ENCODE measurements at regions not wholly inside any gene's neighbourhood (a gene's known extent, or its start where the extent isn't known, plus 50 kb on each side); places are given as distances from the start of the nearest gene placed in this dataset.

- Histone ChIP-seq H3K27me3 (ENCODE audit: insufficient read depth, low read length) (no peaks in the 10 kb centered on the region), H3K9me2 (ENCODE audit: insufficient read depth) (no peaks in the 10 kb centered on the region), H2AFZ (ENCODE audit: low read depth, low read length, poor library complexity, severe bottlenecking) (no peak overlapping the region), H4K20me1 (ENCODE audit: insufficient read depth) (no peaks in the 10 kb centered on the region), H3K4me2 (ENCODE audit: low read length) (no peak overlapping the region), H3K27ac (ENCODE audit: low read depth, low read length) (no peak overlapping the region), H3K4me3 (replicated peaks in 1 of 2; ENCODE audit: low read depth in 1 of 2, low read length in 2 of 2) (no peak overlapping the region), H3K4me1 (ENCODE audit: control insufficient read depth in 1 of 2, insufficient read depth in 2 of 2, low read length in 2 of 2) (no peaks in the 10 kb centered on the region), H3K36me3 (ENCODE audit: control insufficient read depth in 1 of 2, insufficient read depth in 2 of 2, low read length in 2 of 2) (no peaks in the 10 kb centered on the region), H3K9ac (ENCODE audit: low read length) (no peak overlapping the region), H3K9me3 (ENCODE audit: control insufficient read depth in 1 of 2, insufficient read depth in 1 of 2, low read depth in 1 of 2, low read length in 2 of 2) (no peaks in the 10 kb centered on the region), H3K79me2 (ENCODE audit: insufficient read depth, low read length) (no peaks in the 10 kb centered on the region)
- no TSS peak for BruUV-seq (replicated peaks)
- CTCF ChIA-PET = no interaction called here
- DNase-seq (ENCODE audit: low read depth, low spot score) (no peak), ATAC-seq (no peak)
- intact Hi-C loops (cut with micrococcal nuclease) = no loop called here
- POLR2A ChIA-PET = no interaction called here
- no peak for TF ChIP-seq MAX (IDR thresholded peaks at IDR 0.05)
- TF ChIP-seq ZBTB33 (IDR thresholded peaks at IDR 0.05; ENCODE audit: extremely low read depth, insufficient replicate concordance, low read length) = no peak
- TF ChIP-seq, protein P1, sequence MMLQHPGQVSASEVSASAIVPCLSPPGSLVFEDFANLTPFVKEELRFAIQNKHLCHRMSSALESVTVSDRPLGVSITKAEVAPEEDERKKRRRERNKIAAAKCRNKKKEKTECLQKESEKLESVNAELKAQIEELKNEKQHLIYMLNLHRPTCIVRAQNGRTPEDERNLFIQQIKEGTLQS (IDR thresholded peaks at IDR 0.05) = no peak
- no peak for TF ChIP-seq RAD21 (IDR thresholded peaks at IDR 0.05; ENCODE audit: low read depth)
- no peak for TF ChIP-seq EGR1 (IDR thresholded peaks at IDR 0.05; ENCODE audit: low read depth)
- no peak for TF ChIP-seq SIN3A (IDR thresholded peaks at IDR 0.05; ENCODE audit: low read depth)
- TF ChIP-seq CEBPB (IDR thresholded peaks at IDR 0.05; ENCODE audit: low read depth) = no peak
- no peak for TF ChIP-seq ZFX (IDR thresholded peaks at IDR 0.05)
- TF ChIP-seq, protein P2, sequence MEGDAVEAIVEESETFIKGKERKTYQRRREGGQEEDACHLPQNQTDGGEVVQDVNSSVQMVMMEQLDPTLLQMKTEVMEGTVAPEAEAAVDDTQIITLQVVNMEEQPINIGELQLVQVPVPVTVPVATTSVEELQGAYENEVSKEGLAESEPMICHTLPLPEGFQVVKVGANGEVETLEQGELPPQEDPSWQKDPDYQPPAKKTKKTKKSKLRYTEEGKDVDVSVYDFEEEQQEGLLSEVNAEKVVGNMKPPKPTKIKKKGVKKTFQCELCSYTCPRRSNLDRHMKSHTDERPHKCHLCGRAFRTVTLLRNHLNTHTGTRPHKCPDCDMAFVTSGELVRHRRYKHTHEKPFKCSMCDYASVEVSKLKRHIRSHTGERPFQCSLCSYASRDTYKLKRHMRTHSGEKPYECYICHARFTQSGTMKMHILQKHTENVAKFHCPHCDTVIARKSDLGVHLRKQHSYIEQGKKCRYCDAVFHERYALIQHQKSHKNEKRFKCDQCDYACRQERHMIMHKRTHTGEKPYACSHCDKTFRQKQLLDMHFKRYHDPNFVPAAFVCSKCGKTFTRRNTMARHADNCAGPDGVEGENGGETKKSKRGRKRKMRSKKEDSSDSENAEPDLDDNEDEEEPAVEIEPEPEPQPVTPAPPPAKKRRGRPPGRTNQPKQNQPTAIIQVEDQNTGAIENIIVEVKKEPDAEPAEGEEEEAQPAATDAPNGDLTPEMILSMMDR (IDR thresholded peaks at IDR 0.05 in 2 of 3, conservative IDR thresholded peaks at IDR 0.05 in 1 of 3; ENCODE audit: borderline replicate concordance in 1 of 3, insufficient read depth in 1 of 3, low read depth in 2 of 3, low read length in 2 of 3) = no peak
- no peak for TF ChIP-seq FOSL1 (IDR thresholded peaks at IDR 0.05; ENCODE audit: low read depth)
- TF ChIP-seq, protein P3, sequence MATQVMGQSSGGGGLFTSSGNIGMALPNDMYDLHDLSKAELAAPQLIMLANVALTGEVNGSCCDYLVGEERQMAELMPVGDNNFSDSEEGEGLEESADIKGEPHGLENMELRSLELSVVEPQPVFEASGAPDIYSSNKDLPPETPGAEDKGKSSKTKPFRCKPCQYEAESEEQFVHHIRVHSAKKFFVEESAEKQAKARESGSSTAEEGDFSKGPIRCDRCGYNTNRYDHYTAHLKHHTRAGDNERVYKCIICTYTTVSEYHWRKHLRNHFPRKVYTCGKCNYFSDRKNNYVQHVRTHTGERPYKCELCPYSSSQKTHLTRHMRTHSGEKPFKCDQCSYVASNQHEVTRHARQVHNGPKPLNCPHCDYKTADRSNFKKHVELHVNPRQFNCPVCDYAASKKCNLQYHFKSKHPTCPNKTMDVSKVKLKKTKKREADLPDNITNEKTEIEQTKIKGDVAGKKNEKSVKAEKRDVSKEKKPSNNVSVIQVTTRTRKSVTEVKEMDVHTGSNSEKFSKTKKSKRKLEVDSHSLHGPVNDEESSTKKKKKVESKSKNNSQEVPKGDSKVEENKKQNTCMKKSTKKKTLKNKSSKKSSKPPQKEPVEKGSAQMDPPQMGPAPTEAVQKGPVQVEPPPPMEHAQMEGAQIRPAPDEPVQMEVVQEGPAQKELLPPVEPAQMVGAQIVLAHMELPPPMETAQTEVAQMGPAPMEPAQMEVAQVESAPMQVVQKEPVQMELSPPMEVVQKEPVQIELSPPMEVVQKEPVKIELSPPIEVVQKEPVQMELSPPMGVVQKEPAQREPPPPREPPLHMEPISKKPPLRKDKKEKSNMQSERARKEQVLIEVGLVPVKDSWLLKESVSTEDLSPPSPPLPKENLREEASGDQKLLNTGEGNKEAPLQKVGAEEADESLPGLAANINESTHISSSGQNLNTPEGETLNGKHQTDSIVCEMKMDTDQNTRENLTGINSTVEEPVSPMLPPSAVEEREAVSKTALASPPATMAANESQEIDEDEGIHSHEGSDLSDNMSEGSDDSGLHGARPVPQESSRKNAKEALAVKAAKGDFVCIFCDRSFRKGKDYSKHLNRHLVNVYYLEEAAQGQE (IDR thresholded peaks at IDR 0.05; ENCODE audit: low read depth) = no peak
- no peak for TF ChIP-seq POLR2A (IDR thresholded peaks at IDR 0.05; ENCODE audit: borderline replicate concordance, extremely low read depth, insufficient read depth, insufficient read length)
- TF ChIP-seq EZH2 (IDR thresholded peaks at IDR 0.05) = no peak
- TF ChIP-seq YY1 (IDR thresholded peaks at IDR 0.05; ENCODE audit: extremely low read depth, insufficient replicate concordance, low read depth, low read length) = no peak
- no peak for TF ChIP-seq CBX3 (IDR thresholded peaks at IDR 0.05; ENCODE audit: low read depth)
- no peak for TF ChIP-seq POLR2AphosphoS5 (IDR thresholded peaks at IDR 0.05; ENCODE audit: low read depth, low read length)
- no peak for TF ChIP-seq EZH2phosphoT487 (IDR thresholded peaks at IDR 0.05; ENCODE audit: borderline replicate concordance)
- TF ChIP-seq TCF7L2 (IDR thresholded peaks at IDR 0.05; ENCODE audit: borderline replicate concordance, extremely low read depth, insufficient read depth, insufficient read length) = no peak
- no peak for TF ChIP-seq ELF1 (IDR thresholded peaks at IDR 0.05; ENCODE audit: borderline replicate concordance, low read depth)
- RAD21 ChIA-PET (ENCODE audit: low non-redundant PET in 1 of 2, low total read pairs in 2 of 2, uncharacterized antibody in 2 of 2, unreplicated experiment in 2 of 2) = no interaction called here
Measured at GRCh38 chr6:156707818-156708217, 69.4 kb upstream of the ARID1B start.
